ENCODE measurements at regions not wholly inside any gene's neighbourhood (a gene's known extent, or its start where the extent isn't known, plus 50 kb on each side); places are given as distances from the start of the nearest gene placed in this dataset.
A peak's percentile ranks its signal among the peaks of the same experiment; 100 is the strongest.

DNA sequence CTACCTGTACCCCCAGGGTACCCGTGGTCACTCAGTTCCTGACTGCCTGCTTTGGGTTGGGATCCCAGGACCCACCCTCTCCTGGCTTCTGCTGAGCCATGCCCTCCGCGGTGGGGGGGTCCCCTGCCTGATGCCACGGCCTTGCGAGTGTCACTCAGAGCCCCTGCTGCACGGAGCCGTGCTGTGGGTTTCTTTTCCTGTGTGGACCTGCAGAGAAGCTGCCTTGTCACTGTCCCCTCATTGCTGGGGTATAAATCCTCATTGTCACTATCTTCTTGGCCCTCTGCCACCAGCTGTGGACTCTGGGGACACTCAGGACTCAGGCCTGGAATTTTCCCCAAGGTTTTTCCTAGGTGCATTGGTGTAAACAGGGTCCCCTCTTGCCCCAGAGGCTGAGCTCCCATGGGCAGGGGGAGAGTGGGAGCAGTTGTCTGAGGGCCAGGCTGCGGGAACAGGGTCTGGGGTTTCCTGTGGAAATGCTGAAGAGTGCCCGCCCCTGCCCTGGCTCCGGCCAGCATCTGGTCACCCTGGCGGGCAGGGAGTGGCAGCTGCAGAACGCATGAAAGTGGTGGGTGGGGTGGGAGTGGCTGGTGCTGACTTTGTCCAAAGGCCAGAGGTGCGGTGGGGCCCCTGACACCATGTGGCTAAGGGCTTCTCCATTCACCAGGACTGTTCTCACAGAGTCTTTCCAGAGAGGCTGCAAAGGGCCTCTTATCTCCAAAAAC, 191.7 kb downstream of the GOLGA6L6 start:
- Histone ChIP-seq H3K23ac (ENCODE audit: low read depth, low read length) (no peak overlapping the region), H3K4me1 (ENCODE audit: control insufficient read depth, insufficient read depth, low read length) (no peaks in the 10 kb centered on the region), H4K8ac (ENCODE audit: low read depth in 2 of 2, low read length in 2 of 2) (no peak overlapping the region), H2AK9ac (replicated peaks; ENCODE audit: low read depth, low read length, poor library complexity) (peak overlapping the region; percentile 25), H2BK120ac (ENCODE audit: low read depth, low read length) (no peak overlapping the region), H2BK5ac (ENCODE audit: low read depth, low read length, poor library complexity, severe bottlenecking) (no peak overlapping the region), H3K4me2 (ENCODE audit: low read depth, low read length) (no peak overlapping the region), H3K14ac (replicated peaks; ENCODE audit: low read depth, low read length) (no peak overlapping the region), H3K56ac (ENCODE audit: extremely low read depth, insufficient read depth, low read length) (no peak overlapping the region), H3K9me1 (ENCODE audit: insufficient read depth, low read length) (no peaks in the 10 kb centered on the region), H3K27ac (ENCODE audit: insufficient read depth, low read length) (no peak overlapping the region), H3K27me3 (ENCODE audit: control insufficient read depth, insufficient read depth, low read length) (no peaks in the 10 kb centered on the region), H3K4me3 (ENCODE audit: insufficient read depth, low read depth, low read length) (no peak overlapping the region), H3K79me1 (ENCODE audit: low read depth in 1 of 2, low read length in 2 of 2) (no peaks in the 10 kb centered on the region), H2BK15ac (ENCODE audit: low read depth, low read length) (no peak overlapping the region), H3K36me3 (ENCODE audit: control insufficient read depth, insufficient read depth, low read length) (no peaks in the 10 kb centered on the region), H2AK5ac (ENCODE audit: low read depth, low read length) (no peak overlapping the region), H3K9me3 (ENCODE audit: control insufficient read depth, insufficient read depth, low read length) (peaks cover 83% of the 10 kb centered on the region), H2BK20ac (ENCODE audit: low read depth, low read length) (no peak overlapping the region), H3K9ac (ENCODE audit: low read depth, low read length) (no peak overlapping the region), H4K20me1 (ENCODE audit: insufficient read depth, low read length) (no peaks in the 10 kb centered on the region), H4K5ac (ENCODE audit: low read depth, low read length) (no peak overlapping the region), H4K91ac (ENCODE audit: insufficient read depth, low read depth, low read length) (no peak overlapping the region), H3K18ac (ENCODE audit: low read depth, low read length) (no peak overlapping the region), H2AFZ (replicated peaks; ENCODE audit: low read length, poor library complexity) (peak overlapping the region; percentile 19), H3K4ac (ENCODE audit: low read depth, low read length) (no peak overlapping the region)
- BruUV-seq (replicated peaks), result no TSS peak
- ATAC-seq (ENCODE audit: low read depth), result no peak
- CTCF ChIA-PET, result no interaction called here
- POLR2A ChIA-PET (ENCODE audit: unreplicated experiment), result no interaction called here
- no peak for DNase-seq
- in situ Hi-C loops (cut with MboI; ENCODE audit: low sequenced_read_pairs) (loop anchor here (5.0 to 10.0 kb wide), 2 partner anchors 52 to 145 kb away; no protein-coding TSS in a partner anchor), intact Hi-C loops (cut with micrococcal nuclease) (no loop called here), dilution Hi-C loops (cut with HindIII; ENCODE audit: low sequenced_read_pairs, unreplicated experiment) (no loop called here)
- WGBS, 2 experiments (ENCODE audit: extremely low coverage in 2 of 2, insufficient read length in 1 of 2), result 54% methylated on average over 12 of the region's 13 CpGs; no CpG with 5 or more reads in 1 of the 2 experiments
- TF ChIP-seq BHLHE40 (IDR thresholded peaks at IDR 0.05; ENCODE audit: low read depth, low read length) (no peak), MXI1 (IDR thresholded peaks at IDR 0.05; ENCODE audit: borderline replicate concordance, low read depth, low read length) (no peak), MAZ (IDR thresholded peaks at IDR 0.05; ENCODE audit: borderline replicate concordance, low read depth, low read length) (no peak), FOS (IDR thresholded peaks at IDR 0.05; ENCODE audit: low read depth, low read length) (no peak), RAD21 (IDR thresholded peaks at IDR 0.05; ENCODE audit: low read length) (no peak), RCOR1 (IDR thresholded peaks at IDR 0.05; ENCODE audit: insufficient replicate concordance, low read length) (no peak), MAFK (IDR thresholded peaks at IDR 0.05; ENCODE audit: low read depth, low read length) (no peak), CHD1 (IDR thresholded peaks at IDR 0.05; ENCODE audit: low read depth, low read length) (no peak), SMC3 (IDR thresholded peaks at IDR 0.05; ENCODE audit: low read depth, low read length) (no peak), NFE2L2 (IDR thresholded peaks at IDR 0.05; ENCODE audit: low read depth, low read length) (no peak)
- TF ChIP-seq, protein P1, sequence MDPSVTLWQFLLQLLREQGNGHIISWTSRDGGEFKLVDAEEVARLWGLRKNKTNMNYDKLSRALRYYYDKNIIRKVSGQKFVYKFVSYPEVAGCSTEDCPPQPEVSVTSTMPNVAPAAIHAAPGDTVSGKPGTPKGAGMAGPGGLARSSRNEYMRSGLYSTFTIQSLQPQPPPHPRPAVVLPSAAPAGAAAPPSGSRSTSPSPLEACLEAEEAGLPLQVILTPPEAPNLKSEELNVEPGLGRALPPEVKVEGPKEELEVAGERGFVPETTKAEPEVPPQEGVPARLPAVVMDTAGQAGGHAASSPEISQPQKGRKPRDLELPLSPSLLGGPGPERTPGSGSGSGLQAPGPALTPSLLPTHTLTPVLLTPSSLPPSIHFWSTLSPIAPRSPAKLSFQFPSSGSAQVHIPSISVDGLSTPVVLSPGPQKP (IDR thresholded peaks at IDR 0.05; ENCODE audit: borderline replicate concordance, low read depth, low read length), result no peak
- TF ChIP-seq, protein P2, sequence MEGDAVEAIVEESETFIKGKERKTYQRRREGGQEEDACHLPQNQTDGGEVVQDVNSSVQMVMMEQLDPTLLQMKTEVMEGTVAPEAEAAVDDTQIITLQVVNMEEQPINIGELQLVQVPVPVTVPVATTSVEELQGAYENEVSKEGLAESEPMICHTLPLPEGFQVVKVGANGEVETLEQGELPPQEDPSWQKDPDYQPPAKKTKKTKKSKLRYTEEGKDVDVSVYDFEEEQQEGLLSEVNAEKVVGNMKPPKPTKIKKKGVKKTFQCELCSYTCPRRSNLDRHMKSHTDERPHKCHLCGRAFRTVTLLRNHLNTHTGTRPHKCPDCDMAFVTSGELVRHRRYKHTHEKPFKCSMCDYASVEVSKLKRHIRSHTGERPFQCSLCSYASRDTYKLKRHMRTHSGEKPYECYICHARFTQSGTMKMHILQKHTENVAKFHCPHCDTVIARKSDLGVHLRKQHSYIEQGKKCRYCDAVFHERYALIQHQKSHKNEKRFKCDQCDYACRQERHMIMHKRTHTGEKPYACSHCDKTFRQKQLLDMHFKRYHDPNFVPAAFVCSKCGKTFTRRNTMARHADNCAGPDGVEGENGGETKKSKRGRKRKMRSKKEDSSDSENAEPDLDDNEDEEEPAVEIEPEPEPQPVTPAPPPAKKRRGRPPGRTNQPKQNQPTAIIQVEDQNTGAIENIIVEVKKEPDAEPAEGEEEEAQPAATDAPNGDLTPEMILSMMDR (conservative IDR thresholded peaks at IDR 0.05; ENCODE audit: low read depth, low read length), result no peak
